ENCODE measurements at regions not wholly inside any gene's neighbourhood (a gene's known extent, or its start where the extent isn't known, plus 50 kb on each side); places are given as distances from the start of the nearest gene placed in this dataset.

DNA sequence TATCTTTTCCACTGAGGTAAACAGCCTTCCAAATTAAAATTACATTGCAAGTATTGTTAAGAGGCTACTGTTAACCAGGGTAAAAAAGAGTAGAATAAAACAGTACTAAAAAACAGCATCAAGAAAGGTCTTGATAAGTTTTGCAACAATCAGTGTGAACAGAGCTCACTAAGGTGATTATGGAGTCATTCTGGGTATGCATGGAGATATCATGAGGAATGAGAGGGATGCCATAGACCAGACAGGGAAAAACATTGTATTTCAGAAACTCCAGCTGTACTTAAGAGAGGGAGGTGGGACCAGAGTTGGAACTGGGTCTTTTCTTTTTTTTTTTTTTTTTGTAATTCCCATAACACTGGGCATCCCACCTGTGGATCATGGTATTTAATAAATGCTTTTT, 549.6 kb downstream of the INHBA start:
- TF ChIP-seq, protein P1, sequence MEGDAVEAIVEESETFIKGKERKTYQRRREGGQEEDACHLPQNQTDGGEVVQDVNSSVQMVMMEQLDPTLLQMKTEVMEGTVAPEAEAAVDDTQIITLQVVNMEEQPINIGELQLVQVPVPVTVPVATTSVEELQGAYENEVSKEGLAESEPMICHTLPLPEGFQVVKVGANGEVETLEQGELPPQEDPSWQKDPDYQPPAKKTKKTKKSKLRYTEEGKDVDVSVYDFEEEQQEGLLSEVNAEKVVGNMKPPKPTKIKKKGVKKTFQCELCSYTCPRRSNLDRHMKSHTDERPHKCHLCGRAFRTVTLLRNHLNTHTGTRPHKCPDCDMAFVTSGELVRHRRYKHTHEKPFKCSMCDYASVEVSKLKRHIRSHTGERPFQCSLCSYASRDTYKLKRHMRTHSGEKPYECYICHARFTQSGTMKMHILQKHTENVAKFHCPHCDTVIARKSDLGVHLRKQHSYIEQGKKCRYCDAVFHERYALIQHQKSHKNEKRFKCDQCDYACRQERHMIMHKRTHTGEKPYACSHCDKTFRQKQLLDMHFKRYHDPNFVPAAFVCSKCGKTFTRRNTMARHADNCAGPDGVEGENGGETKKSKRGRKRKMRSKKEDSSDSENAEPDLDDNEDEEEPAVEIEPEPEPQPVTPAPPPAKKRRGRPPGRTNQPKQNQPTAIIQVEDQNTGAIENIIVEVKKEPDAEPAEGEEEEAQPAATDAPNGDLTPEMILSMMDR (IDR thresholded peaks at IDR 0.05; ENCODE audit: control insufficient read depth, insufficient read depth, low read depth, low read length, missing control alignments): no peak
- DNase-seq (ENCODE audit: low read depth): no peak

DNA sequence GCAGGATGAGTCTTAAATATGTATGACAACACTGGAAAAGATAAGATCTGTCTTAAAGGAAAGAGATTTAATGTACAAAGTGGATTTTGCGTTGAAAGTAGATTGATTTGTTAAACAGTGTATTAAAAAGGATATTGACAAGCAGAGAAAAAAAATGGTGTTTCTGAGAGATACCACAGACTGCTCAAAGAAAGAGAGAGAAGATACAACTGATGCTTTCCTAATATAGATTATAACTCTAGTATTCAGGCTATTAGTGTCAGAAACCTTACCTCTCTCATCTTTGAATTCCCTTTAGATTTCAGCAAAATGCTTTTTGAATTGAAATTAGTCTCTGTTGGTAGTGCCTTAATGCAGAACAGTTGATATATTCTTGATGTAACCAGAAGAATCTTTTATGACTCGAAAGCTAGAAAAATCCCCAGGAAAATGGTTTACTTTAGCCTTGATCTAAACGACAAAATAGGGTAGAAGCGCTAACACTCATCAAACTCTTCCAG, 550.7 kb downstream of the INHBA start:
- TF ChIP-seq, protein P1 (IDR thresholded peaks at IDR 0.05; ENCODE audit: control insufficient read depth, insufficient read depth, low read depth, low read length, missing control alignments): no peak
- DNase-seq (ENCODE audit: low read depth): no peak
- H3K4me3 ChIP-seq (ENCODE audit: control insufficient read depth, low read depth, low read length): no peak overlapping the region

More for the DNA sequence above, 549.6 kb downstream of the INHBA start:
- H3K4me3 ChIP-seq (ENCODE audit: control insufficient read depth, low read depth, low read length): no peak overlapping the region

DNA sequence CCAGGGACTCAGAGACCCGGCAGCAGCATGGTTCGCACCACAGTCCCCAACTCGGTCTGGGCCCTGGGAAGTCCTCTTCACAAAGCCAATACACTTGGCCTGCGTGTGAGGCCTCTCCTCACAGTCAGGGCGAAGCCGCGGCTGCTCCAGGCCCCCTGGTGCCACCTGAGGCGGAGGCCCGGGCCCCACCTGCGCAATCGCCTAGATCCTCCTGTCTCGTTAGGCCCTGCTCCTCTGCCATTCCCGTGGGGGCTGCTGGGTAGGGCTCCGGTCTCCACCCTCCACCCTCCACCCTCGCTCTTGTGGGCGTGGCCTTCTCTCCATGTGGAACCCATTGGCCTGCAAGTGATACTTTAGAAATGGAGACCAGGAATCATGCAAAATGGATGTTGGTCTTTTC, 553.3 kb downstream of the INHBA start:
- DNase-seq (ENCODE audit: low read depth): no peak
- TF ChIP-seq, protein P1 (IDR thresholded peaks at IDR 0.05; ENCODE audit: control insufficient read depth, insufficient read depth, low read depth, low read length, missing control alignments): no peak
- no peak overlapping the region for H3K4me3 ChIP-seq (ENCODE audit: control insufficient read depth, low read depth, low read length)

DNA sequence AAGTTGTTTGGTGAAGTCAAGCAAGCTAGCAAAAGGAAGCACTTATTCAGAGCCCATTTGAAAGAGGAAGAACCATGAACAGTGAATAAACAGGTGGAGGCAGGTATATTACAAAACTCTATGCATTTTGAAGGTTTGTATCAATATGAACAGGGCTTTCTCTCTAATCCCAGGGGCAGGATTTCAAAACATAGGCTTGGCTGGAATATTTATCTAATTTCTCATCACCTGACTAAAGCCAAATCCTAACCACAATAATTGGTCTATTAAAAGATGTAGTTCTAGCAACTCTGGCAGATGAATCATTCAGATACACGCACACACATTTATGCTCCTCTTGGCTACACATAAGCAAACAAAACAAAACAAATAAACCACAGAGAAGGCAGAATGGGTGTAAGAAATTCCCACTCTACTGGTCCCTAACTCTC, 554.4 kb downstream of the INHBA start:
- TF ChIP-seq, protein P1 (IDR thresholded peaks at IDR 0.05; ENCODE audit: control insufficient read depth, insufficient read depth, low read depth, low read length, missing control alignments): no peak
- peak; percentile 96 for DNase-seq (ENCODE audit: low read depth)
- H3K4me3 ChIP-seq (ENCODE audit: control insufficient read depth, low read depth, low read length): no peak overlapping the region

DNA sequence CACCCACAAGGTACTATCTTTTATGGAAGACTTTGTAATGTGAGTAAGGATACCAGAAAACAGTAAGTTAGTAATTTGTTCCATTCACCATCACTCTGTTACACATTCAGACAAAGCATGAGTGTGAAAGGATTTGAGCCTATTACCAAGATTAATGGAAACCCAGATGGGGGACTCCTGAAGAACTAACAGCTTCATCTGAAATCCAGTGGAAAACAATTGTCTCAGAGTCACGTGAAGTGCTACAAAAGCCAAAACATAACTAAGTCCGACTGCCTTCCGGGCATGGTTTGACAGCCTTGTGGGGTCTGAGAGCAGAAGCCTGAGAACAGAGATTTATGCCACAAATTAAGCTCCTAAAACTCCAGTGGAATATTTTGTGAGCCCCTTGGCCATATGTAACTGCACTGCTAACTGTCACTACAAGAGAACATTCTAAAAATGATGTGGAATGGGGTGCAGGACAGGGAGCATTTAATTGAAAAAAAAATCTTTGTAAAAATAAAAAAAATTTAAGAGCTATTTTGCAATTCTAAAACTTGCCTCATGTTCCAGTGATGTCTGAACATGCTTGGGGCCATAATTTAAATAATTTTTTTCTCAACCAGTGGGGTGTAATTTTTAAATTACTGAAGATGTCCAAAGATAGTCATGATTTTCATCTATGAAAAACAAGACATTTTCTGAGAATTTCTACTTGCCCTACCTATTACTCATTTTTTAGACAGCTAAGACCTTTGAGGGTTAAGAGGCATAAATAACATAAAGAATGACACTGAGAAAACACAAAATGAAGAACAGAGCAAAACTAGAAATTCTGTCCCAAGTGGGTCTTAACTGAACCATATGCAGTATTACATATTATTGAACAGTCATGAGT, 555.0 kb downstream of the INHBA start:
- DNase-seq (ENCODE audit: low read depth): no peak
- TF ChIP-seq, protein P1 (IDR thresholded peaks at IDR 0.05; ENCODE audit: control insufficient read depth, insufficient read depth, low read depth, low read length, missing control alignments): no peak
- H3K4me3 ChIP-seq (ENCODE audit: control insufficient read depth, low read depth, low read length): no peak overlapping the region

DNA sequence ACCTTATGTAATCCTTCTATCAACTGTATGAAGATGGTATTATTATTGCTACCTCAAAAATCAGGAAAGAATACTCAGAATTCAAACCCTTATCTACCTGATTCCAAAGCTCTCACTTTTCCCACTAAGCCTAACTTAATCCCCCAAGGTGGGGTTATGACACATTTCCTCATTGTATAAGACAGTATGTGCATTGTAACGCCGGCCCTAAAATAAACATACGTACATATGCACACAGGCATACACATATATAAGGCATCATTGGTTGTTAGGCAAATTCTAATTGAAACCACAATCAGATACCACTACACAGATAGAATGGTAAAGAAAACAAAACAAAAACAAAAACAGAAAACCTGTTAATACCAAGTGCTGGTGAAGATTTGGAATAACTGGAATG, 556.5 kb downstream of the INHBA start:
- TF ChIP-seq, protein P1 (IDR thresholded peaks at IDR 0.05; ENCODE audit: control insufficient read depth, insufficient read depth, low read depth, low read length, missing control alignments): no peak
- no peak overlapping the region for H3K4me3 ChIP-seq (ENCODE audit: control insufficient read depth, low read depth, low read length)
- DNase-seq (ENCODE audit: low read depth): no peak

Data from AG09309 (cell line).